HepG2 (cell line): ENCODE measurements at regions not wholly inside any gene's neighbourhood (a gene's known extent, or its start where the extent isn't known, plus 50 kb on each side); places are given as distances from the start of the nearest gene placed in this dataset.

ENCODE experiments used
- ATAC-seq: fragments of 200-7000 bp; cut with Tn5 transposase; 3 replicates; pipeline ENCODE4 v1.9.1; 2020; ENCODE audit warnings: mild to moderate bottlenecking, moderate library complexity
- BruUV-seq: library from RNA; stranded (reverse); fragments of 400-500 nt; replicated peaks from 2 replicates; lab custom pipeline; 2021; lab: Mats Ljungman, UMichigan
- CTCF ChIA-PET: fragments of 300-600 bp; formaldehyde crosslinking; extraction: SDS; loops from one replicate; lab custom pipeline; 2021; ENCODE audit warnings: low total read pairs, inconsistent platforms, low intra/inter-chr PET ratio; lab: Yijun Ruan, JAX
- POLR2A ChIA-PET: fragments of 350-600 bp; sonication (Branson Sonifier 250); formaldehyde crosslinking; loops from one replicate; lab custom pipeline; 2020; ENCODE audit warnings: antibody characterized with exemption, inconsistent platforms; lab: Yijun Ruan, JAX
- DNase-seq: peaks from one replicate; pipeline ENCODE4 v3.0.0-alpha.2; 2015; ENCODE audit warnings: low spot score
- FAIRE-seq: peaks from 3 replicates; lab custom pipeline; 2011; peaks lifted over from hg19 to GRCh38; lab: Jason Lieb, UNC
- H2AFZ ChIP-seq: one replicate; pipeline ENCODE4 v1.6.1; 2011; ENCODE audit warnings: low read length, inconsistent platforms
- H3K27ac ChIP-seq: fragments of 300-600 bp; 3 replicates; pipeline ENCODE4 v1.8.0; 2011; ENCODE audit warnings: mixed run types, mild to moderate bottlenecking, mixed read lengths, low read length, inconsistent platforms; ENCODE audit not compliant: insufficient read depth; ENCODE audit errors: extremely low read length
- H3K27me3 ChIP-seq, 2 experiments: fragments of 200-600 bp in 1 of 2; 2 replicates in 1 of 2; 3 replicates in 1 of 2; pipeline versions ENCODE4 v1.6.0 to v1.8.0; 2011; ENCODE audit warnings: low read length in 2 of 2, mild to moderate bottlenecking in 2 of 2, moderate library complexity in 2 of 2, inconsistent platforms in 1 of 2; ENCODE audit not compliant: insufficient read depth in 2 of 2, control insufficient read depth in 1 of 2
- H3K36me3 ChIP-seq, 2 experiments: fragments of 200-600 bp in 1 of 2; replicated peaks in 1 of 2; 2 replicates in 1 of 2; 3 replicates in 1 of 2; pipeline versions ENCODE4 v1.5.1 to v1.8.0; 2011; ENCODE audit warnings: low read length in 2 of 2, inconsistent platforms in 1 of 2; ENCODE audit not compliant: insufficient read depth in 2 of 2, control insufficient read depth in 1 of 2
- H3K4me1 ChIP-seq: 2 replicates; pipeline ENCODE4 v1.5.1; 2012; ENCODE audit warnings: low read length, inconsistent platforms; ENCODE audit not compliant: insufficient read depth
- H3K4me2 ChIP-seq: 2 replicates; pipeline ENCODE4 v1.6.0; 2011; ENCODE audit warnings: low read depth, low read length, inconsistent platforms
- H3K4me3 ChIP-seq, 3 experiments: fragments of 200-600 bp in 1 of 3; sonication (generic), shearing (Covaris generic) in 1 of 3; replicated peaks in 1 of 3; 2 replicates each; pipeline ENCODE4 v1.5.1; 2011 to 2016; ENCODE audit warnings: low read length in 3 of 3, inconsistent platforms in 2 of 3, low read depth in 2 of 3, mild to moderate bottlenecking in 2 of 3, control low read depth in 1 of 3, mixed read lengths in 1 of 3; ENCODE audit not compliant: insufficient read depth in 1 of 3
- H3K79me2 ChIP-seq: one replicate; pipeline ENCODE4 v1.6.1; 2011; ENCODE audit warnings: low read length, inconsistent platforms; ENCODE audit not compliant: insufficient read depth
- H3K9ac ChIP-seq: 2 replicates; pipeline ENCODE4 v1.6.0; 2011; ENCODE audit warnings: mild to moderate bottlenecking, low read depth, low read length, inconsistent platforms; ENCODE audit not compliant: insufficient read depth
- H3K9me3 ChIP-seq: 2 replicates; pipeline ENCODE4 v1.5.1; 2012; ENCODE audit warnings: mild to moderate bottlenecking, low read length
- H4K20me1 ChIP-seq: 2 replicates; pipeline ENCODE4 v1.6.0; 2011; ENCODE audit warnings: inconsistent platforms, mild to moderate bottlenecking, low read length, moderate library complexity; ENCODE audit not compliant: insufficient read depth
- CREB1 ChIP-seq, 2 experiments: fragments of 450-650 bp in 1 of 2; IDR thresholded peaks; 2 replicates each; pipeline ENCODE4 v1.6.1; 2016 to 2017; ENCODE audit warnings: control low read depth in 1 of 2, mild to moderate bottlenecking in 1 of 2, missing compliant biosample characterization in 1 of 2, missing genetic modification characterization in 1 of 2
- ERF ChIP-seq: IDR thresholded peaks from 2 replicates; pipeline ENCODE4 v1.6.1; 2018; ENCODE audit warnings: missing biosample characterization, missing genetic modification reagents
- EZH2 ChIP-seq: conservative IDR thresholded peaks from 2 replicates; pipeline ENCODE4 v1.6.1; 2012; ENCODE audit warnings: mild to moderate bottlenecking, low read depth, low read length, moderate library complexity
- HDAC6 ChIP-seq: fragments of 200-600 bp; sonication (generic); IDR thresholded peaks from 2 replicates; pipeline ENCODE4 v1.7.0; 2017; ENCODE audit warnings: mild to moderate bottlenecking, antibody characterized with exemption, low read length, low read depth
- HOXD1 ChIP-seq: sonication (generic); formaldehyde crosslinking; IDR thresholded peaks from 2 replicates; pipeline ENCODE4 v1.5.0; 2020; ENCODE audit warnings: missing genetic modification reagents
- MTA3 ChIP-seq: sonication (generic); formaldehyde crosslinking; IDR thresholded peaks from 2 replicates; pipeline ENCODE4 v1.4.0; 2020; ENCODE audit warnings: missing genetic modification reagents
- NR2F1 ChIP-seq, 2 experiments: fragments of 450-650 bp in 1 of 2; formaldehyde crosslinking in 1 of 2; IDR thresholded peaks; 2 replicates each; pipeline versions ENCODE4 v1.5.0 to v1.6.1; 2016 to 2020; ENCODE audit warnings: mild to moderate bottlenecking in 1 of 2, missing compliant biosample characterization in 1 of 2, missing genetic modification reagents in 1 of 2, moderate library complexity in 1 of 2
- REXO4 ChIP-seq: sonication (generic); formaldehyde crosslinking; IDR thresholded peaks from 2 replicates; pipeline ENCODE4 v1.8.0; 2022; ENCODE audit warnings: missing genetic modification reagents, mild to moderate bottlenecking, borderline replicate concordance
- RFX3 ChIP-seq: IDR thresholded peaks from 2 replicates; pipeline ENCODE4 v1.6.1; 2016; ENCODE audit warnings: missing biosample characterization, missing genetic modification reagents
- SIN3A ChIP-seq: IDR thresholded peaks from 2 replicates; pipeline ENCODE4 v1.6.1; 2011; ENCODE audit warnings: low read depth, mild to moderate bottlenecking, control low read depth, low read length, borderline replicate concordance
- SMAD9 ChIP-seq: sonication (generic); formaldehyde crosslinking; IDR thresholded peaks from 2 replicates; pipeline ENCODE4 v1.5.1; 2020; ENCODE audit warnings: mild to moderate bottlenecking, missing genetic modification reagents
- SMC3 ChIP-seq: IDR thresholded peaks from 2 replicates; pipeline ENCODE4 v1.6.1; 2011; ENCODE audit warnings: low read length, improper control_type of control experiment
- SP140L ChIP-seq: sonication (generic); formaldehyde crosslinking; IDR thresholded peaks from 2 replicates; pipeline ENCODE4 v1.4.0; 2020; ENCODE audit warnings: missing genetic modification reagents, borderline replicate concordance
- ZNF138 ChIP-seq: sonication (generic); formaldehyde crosslinking; IDR thresholded peaks from 2 replicates; pipeline ENCODE4 v1.5.0; 2020; ENCODE audit warnings: mild to moderate bottlenecking, low read depth, missing genetic modification reagents
- ZNF337 ChIP-seq: sonication (generic); formaldehyde crosslinking; IDR thresholded peaks from 2 replicates; pipeline ENCODE4 v1.5.1; 2020; ENCODE audit warnings: missing genetic modification reagents, low read depth, mild to moderate bottlenecking, borderline replicate concordance
- ZNF543 ChIP-seq: sonication (generic); formaldehyde crosslinking; IDR thresholded peaks from 2 replicates; pipeline ENCODE4 v1.4.0; 2020; ENCODE audit warnings: mild to moderate bottlenecking, missing genetic modification reagents
- ZNF556 ChIP-seq: sonication (generic); formaldehyde crosslinking; IDR thresholded peaks from 2 replicates; pipeline ENCODE4 v1.4.0; 2020; ENCODE audit warnings: mild to moderate bottlenecking, missing genetic modification reagents, borderline replicate concordance
- ZNF558 ChIP-seq: sonication (generic); formaldehyde crosslinking; IDR thresholded peaks from 2 replicates; pipeline ENCODE4 v1.9.0; 2022; ENCODE audit warnings: mild to moderate bottlenecking, missing genetic modification reagents, borderline replicate concordance
- ZNF776 ChIP-seq: sonication (generic); formaldehyde crosslinking; IDR thresholded peaks from 2 replicates; pipeline ENCODE4 v1.4.0; 2020; ENCODE audit warnings: mild to moderate bottlenecking, missing genetic modification reagents
- WGBS: methylation state at CpG from one replicate; pipeline ENCODE4 v1.1.6; 2017; ENCODE audit warnings: low lambda C conversion rate; 5-methylcytosine and 5-hydroxymethylcytosine counted together
- in situ Hi-C: cut with HindIII; loops from 2 replicates; pipeline ENCODE4 v1.10.0; 2017; ENCODE audit warnings: low pct_unique_long_range_greater_than_20kb; ENCODE audit not compliant: extremely low pct_ligation_motif_present
- intact Hi-C: fragments of 100-400 bp; cut with micrococcal nuclease; formaldehyde crosslinking; loops from one replicate; pipeline ENCODE4 v1.10.0; 2022; ENCODE audit not compliant: unreplicated experiment
- TF ChIP-seq, protein P1 (sequence below): sonication (generic); formaldehyde crosslinking; IDR thresholded peaks from 2 replicates; pipeline ENCODE4 v1.5.0; 2020; ENCODE audit warnings: mild to moderate bottlenecking, missing genetic modification reagents

DNA sequence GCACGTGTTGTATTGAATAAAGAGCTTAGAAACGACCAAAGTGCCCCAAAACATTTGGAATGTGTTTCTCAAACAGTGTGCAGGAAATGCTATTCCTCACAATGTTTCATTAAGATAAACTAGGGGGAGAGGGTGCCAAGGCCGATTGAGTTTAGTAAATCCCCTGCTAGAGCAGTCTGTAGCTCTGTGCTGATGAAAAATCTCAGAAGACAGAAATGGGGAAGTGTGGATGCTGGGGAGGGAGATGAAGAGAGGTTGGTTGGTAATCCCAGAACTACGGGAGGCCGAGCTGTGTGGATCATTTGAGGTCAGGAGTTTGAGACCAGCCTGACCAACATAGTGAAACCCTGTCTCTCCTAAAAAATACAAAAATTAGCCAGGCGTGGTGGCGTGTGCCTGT is 121.2 kb downstream of the FOXB1 start:
- Histone ChIP-seq H3K4me2 (no peak overlapping the region), H3K9ac (no peak overlapping the region), H3K27me3 (no peaks in the 10 kb centered on the region), H3K36me3 (no peaks in the 10 kb centered on the region), H3K79me2 (no peaks in the 10 kb centered on the region), H4K20me1 (no peaks in the 10 kb centered on the region), H3K4me3 (no peak overlapping the region), H3K4me1 (peaks cover 7% of the 10 kb centered on the region; the same call in 1 of the 2 replicates), H3K27ac (no peak overlapping the region), H3K9me3 (no peaks in the 10 kb centered on the region), H2AFZ (no peak overlapping the region)
- BruUV-seq, result no TSS peak
- intact Hi-C loops (no loop called here), in situ Hi-C loops (no loop called here)
- no peak for TF ChIP-seq ZNF556 (CRISPR knock-in tag)
- no peak for TF ChIP-seq HOXD1 (CRISPR knock-in tag)
- TF ChIP-seq SP140L (CRISPR knock-in tag), result no peak
- no peak for TF ChIP-seq ERF (CRISPR knock-in tag)
- TF ChIP-seq, protein P1, sequence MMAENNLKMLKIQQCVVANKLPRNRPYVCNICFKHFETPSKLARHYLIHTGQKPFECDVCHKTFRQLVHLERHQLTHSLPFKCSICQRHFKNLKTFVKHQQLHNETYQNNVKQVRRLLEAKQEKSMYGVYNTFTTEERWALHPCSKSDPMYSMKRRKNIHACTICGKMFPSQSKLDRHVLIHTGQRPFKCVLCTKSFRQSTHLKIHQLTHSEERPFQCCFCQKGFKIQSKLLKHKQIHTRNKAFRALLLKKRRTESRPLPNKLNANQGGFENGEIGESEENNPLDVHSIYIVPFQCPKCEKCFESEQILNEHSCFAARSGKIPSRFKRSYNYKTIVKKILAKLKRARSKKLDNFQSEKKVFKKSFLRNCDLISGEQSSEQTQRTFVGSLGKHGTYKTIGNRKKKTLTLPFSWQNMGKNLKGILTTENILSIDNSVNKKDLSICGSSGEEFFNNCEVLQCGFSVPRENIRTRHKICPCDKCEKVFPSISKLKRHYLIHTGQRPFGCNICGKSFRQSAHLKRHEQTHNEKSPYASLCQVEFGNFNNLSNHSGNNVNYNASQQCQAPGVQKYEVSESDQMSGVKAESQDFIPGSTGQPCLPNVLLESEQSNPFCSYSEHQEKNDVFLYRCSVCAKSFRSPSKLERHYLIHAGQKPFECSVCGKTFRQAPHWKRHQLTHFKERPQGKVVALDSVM (CRISPR knock-in tag), result no peak
- TF ChIP-seq ZNF776 (CRISPR knock-in tag), result no peak
- no peak for TF ChIP-seq HDAC6
- no peak for TF ChIP-seq ZNF543 (CRISPR knock-in tag)
- TF ChIP-seq EZH2, result no peak
- no peak for TF ChIP-seq NR2F1 (CRISPR knock-in tag; IDR thresholded peaks at IDR 0.05)
- no peak for TF ChIP-seq ZNF337 (CRISPR knock-in tag)
- TF ChIP-seq SMAD9, result no peak
- TF ChIP-seq SIN3A, result no peak
- TF ChIP-seq REXO4 (CRISPR knock-in tag), result no peak
- TF ChIP-seq MTA3 (CRISPR knock-in tag), result no peak
- TF ChIP-seq ZNF558 (CRISPR knock-in tag), result no peak
- no peak for TF ChIP-seq ZNF138 (CRISPR knock-in tag)
- TF ChIP-seq CREB1 (IDR thresholded peaks at IDR 0.05), result no peak
- TF ChIP-seq CREB1 (CRISPR knock-in tag; IDR thresholded peaks at IDR 0.05), result no peak
- no peak for TF ChIP-seq SMC3
- no peak for TF ChIP-seq RFX3
- ATAC-seq (no peak), DNase-seq (no peak), FAIRE-seq (no peak)
- ChIA-PET CTCF (no interaction called here), POLR2A (no interaction called here)
- 8% methylated on average over 7 of the region's 7 CpGs for WGBS
